ENCODE measurements at regions not wholly inside any gene's neighbourhood (a gene's known extent, or its start where the extent isn't known, plus 50 kb on each side); places are given as distances from the start of the nearest gene placed in this dataset.
"Not testable (repeated sequence)": the region's sequence is repeated elsewhere in the genome, so short reads cannot be mapped to it uniquely, and the experiment has no call there.

DNA sequence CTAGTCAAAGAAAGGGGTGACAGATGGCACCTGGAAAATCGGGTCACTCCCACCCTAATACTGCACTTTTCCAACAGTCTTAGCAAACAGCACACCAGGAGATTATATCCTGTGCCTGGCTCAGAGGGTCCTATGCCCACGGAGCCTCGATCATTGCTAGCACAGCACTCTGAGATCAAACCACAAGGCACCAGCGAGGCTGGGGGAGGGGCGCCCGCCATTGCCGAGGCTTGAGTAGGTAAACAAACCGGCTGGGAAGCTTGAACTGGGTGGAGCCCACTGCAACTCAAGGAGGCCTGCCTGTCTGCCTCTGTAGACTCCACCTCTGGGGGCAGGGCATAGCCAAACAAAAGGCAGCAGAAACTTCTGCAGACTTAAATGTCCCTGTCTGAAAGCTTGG lies 88.9 kb upstream of the GPR101 start:
- in situ Hi-C loops (cut with HindIII; ENCODE audit: low pct_unique_long_range_greater_than_20kb, low sequenced_read_pairs); DNase-seq (ENCODE audit: low read depth, low spot score): not testable (repeated sequence)

GRCh38 chrX:137119049-137119448 lies 85.3 kb upstream of the GPR101 start:
- in situ Hi-C loops (cut with HindIII; ENCODE audit: low pct_unique_long_range_greater_than_20kb, low sequenced_read_pairs): no loop called here
- DNase-seq (ENCODE audit: low read depth, low spot score): no peak

DNA sequence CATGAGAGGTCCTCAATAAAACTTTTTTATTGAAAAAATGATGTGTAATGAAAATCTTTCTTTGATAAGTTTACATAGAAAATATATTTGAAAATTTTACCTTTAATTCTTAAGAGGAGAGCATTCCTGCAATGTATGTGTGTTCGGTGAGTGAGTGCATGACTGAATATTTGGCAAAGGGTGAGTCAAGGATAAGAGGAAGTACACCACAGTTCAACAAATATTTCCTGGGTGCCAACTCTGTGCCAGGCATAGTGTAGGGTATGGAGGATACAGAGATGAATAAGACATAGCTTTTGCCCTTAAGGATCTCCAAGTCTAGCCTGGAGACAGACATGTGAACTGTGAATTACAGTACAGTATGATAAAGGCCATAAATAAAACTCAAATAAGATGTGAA lies 84.7 kb upstream of the GPR101 start:
- no peak for DNase-seq (ENCODE audit: low read depth, low spot score)

GRCh38 chrX:137118136-137118535 lies 84.3 kb upstream of the GPR101 start:
- no peak for DNase-seq (ENCODE audit: low read depth, low spot score)
- in situ Hi-C loops (cut with HindIII; ENCODE audit: low pct_unique_long_range_greater_than_20kb, low sequenced_read_pairs): no loop called here

More for the DNA sequence above, 84.7 kb upstream of the GPR101 start:
- in situ Hi-C loops (cut with HindIII; ENCODE audit: low pct_unique_long_range_greater_than_20kb, low sequenced_read_pairs): no loop called here

- in situ Hi-C loops (cut with HindIII; ENCODE audit: low pct_unique_long_range_greater_than_20kb, low sequenced_read_pairs): not testable (repeated sequence)
Observed at GRCh38 chrX:137107877-137108276, 74.1 kb upstream of the GPR101 start.

GRCh38 chrX:137101273-137101990 lies 67.6 kb upstream of the GPR101 start:
- in situ Hi-C loops (cut with HindIII; ENCODE audit: low pct_unique_long_range_greater_than_20kb, low sequenced_read_pairs): no loop called here
- DNase-seq (ENCODE audit: low read depth, low spot score): no peak

More at GRCh38 chrX:137107877-137108276, 74.1 kb upstream of the GPR101 start:
- not testable (repeated sequence) for DNase-seq (ENCODE audit: low read depth, low spot score)

Small RNA genes lying in the stretch of these regions (small RNA-seq; reads per million reads assigned to genes)
- gene AL355309.1: 0 reads per million in 2 experiments
